ENCODE measurements at regions not wholly inside any gene's neighbourhood (a gene's known extent, or its start where the extent isn't known, plus 50 kb on each side); places are given as distances from the start of the nearest gene placed in this dataset.

DNA sequence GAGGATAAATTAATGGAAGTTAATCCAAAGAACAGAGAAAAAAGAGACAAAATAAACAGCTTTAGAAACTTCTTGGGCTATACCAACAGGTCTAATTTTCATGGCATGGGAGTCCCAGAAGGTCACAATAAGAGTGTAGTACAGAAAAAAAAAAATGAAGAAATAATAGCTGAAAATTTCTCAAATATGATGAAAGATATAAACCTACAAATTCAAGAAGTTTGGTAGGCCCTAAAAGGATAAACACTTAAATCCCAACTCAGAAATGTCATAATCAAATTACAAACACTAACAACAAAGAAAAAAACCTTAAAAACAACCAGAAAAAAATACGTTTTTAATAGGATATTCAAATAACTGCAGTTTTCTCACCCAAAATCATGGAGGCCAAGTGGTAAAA is 229.3 kb upstream of the ZEB2 start:
- H3K27ac ChIP-seq, result no peak overlapping the region
- no peak for TF ChIP-seq POLR2A (IDR thresholded peaks at IDR 0.05)
- TF ChIP-seq, protein P1, sequence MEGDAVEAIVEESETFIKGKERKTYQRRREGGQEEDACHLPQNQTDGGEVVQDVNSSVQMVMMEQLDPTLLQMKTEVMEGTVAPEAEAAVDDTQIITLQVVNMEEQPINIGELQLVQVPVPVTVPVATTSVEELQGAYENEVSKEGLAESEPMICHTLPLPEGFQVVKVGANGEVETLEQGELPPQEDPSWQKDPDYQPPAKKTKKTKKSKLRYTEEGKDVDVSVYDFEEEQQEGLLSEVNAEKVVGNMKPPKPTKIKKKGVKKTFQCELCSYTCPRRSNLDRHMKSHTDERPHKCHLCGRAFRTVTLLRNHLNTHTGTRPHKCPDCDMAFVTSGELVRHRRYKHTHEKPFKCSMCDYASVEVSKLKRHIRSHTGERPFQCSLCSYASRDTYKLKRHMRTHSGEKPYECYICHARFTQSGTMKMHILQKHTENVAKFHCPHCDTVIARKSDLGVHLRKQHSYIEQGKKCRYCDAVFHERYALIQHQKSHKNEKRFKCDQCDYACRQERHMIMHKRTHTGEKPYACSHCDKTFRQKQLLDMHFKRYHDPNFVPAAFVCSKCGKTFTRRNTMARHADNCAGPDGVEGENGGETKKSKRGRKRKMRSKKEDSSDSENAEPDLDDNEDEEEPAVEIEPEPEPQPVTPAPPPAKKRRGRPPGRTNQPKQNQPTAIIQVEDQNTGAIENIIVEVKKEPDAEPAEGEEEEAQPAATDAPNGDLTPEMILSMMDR (IDR thresholded peaks at IDR 0.05), result no peak
- no peaks in the 10 kb centered on the region for H3K9me3 ChIP-seq
- no peak overlapping the region for H3K4me3 ChIP-seq
- H3K36me3 ChIP-seq (ENCODE audit: low read depth, missing control alignments), result no peaks in the 10 kb centered on the region
- H3K4me1 ChIP-seq, result no peaks in the 10 kb centered on the region
- no peak for DNase-seq
- WGBS, 2 donors, result 89 to 91% methylated on average over 1 of the region's 1 CpG
- intact Hi-C loops (cut with DNase I; ENCODE audit: low total_unique reads), result no loop called here
- H3K27me3 ChIP-seq, result no peaks in the 10 kb centered on the region

DNA sequence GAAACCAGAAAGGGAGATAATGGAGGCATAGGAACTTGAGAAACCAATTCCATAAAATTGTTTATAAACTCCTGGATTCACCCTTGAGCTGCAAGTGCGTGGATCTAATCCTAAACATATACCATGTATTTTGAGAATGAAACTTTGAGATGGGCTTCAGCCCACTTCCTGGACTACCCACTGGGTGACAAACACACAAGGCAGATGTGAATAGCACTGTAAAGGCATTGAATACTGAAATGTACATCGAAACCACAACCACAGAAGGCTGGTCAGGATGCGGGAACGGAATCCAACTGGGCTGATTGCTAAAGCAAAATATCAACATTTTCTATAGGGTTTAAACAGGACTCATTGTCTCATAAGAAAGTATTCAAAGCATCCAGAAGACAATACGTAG is 228.5 kb upstream of the ZEB2 start:
- H3K27ac ChIP-seq, result no peak overlapping the region
- no peak for TF ChIP-seq POLR2A (IDR thresholded peaks at IDR 0.05)
- TF ChIP-seq, protein P1 (IDR thresholded peaks at IDR 0.05), result no peak
- intact Hi-C loops (cut with DNase I; ENCODE audit: low total_unique reads), result no loop called here
- no peaks in the 10 kb centered on the region for H3K4me1 ChIP-seq
- no peaks in the 10 kb centered on the region for H3K36me3 ChIP-seq (ENCODE audit: low read depth, missing control alignments)
- no peak for DNase-seq
- WGBS, 2 donors, result 75 to 77% methylated on average over 5 of the region's 5 CpGs
- no peaks in the 10 kb centered on the region for H3K27me3 ChIP-seq
- H3K4me3 ChIP-seq, result no peak overlapping the region
- H3K9me3 ChIP-seq, result no peaks in the 10 kb centered on the region

DNA sequence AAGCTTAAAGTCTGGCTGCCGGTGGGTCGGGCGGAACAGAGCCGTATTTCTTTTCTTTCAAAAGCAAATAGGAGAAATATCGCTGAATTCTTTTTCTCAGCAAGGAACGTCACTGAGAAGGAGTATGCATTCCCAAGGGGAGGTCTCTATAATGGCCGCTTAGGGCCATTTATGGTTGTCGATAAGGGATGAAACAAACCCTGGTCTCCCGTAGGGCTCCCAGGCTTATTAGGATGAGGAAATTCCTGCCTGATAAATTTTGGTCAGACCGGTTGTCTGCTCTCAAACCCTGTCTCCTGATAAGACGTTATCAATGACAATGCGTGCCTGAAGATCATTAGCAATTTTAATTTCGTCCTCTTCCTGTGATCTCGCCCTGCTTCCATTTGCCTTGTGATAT is 227.7 kb upstream of the ZEB2 start:
- Histone ChIP-seq H3K4me3 (no peak overlapping the region), H3K36me3 (ENCODE audit: low read depth, missing control alignments) (no peaks in the 10 kb centered on the region), H3K27me3 (no peaks in the 10 kb centered on the region), H3K27ac (no peak overlapping the region), H3K4me1 (no peaks in the 10 kb centered on the region), H3K9me3 (no peaks in the 10 kb centered on the region)
- intact Hi-C loops (cut with DNase I; ENCODE audit: low total_unique reads), result no loop called here
- TF ChIP-seq, protein P1 (IDR thresholded peaks at IDR 0.05), result no peak
- no peak for TF ChIP-seq POLR2A (IDR thresholded peaks at IDR 0.05)
- no peak for DNase-seq
- 84 to 88% methylated on average over 14 of the region's 14 CpGs for WGBS, 2 donors

DNA sequence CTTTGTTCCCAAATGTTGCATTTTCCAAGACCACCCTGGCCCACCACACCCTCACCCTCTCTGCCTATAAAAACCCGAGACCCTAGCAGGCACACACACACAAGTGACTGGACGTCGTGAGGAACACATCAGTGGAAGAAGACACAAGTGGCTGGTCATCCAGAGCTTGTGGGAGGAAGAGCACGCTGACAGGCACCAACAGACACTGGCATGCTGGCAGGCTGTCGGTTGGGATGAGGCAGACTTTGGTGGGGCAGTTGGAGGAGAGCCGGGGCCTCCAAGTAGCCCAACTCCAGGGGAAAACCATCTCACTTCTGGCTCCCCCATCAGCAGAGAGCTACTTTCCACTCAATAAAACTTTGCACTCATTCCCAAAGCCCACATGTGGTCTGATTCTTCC is 225.5 kb upstream of the ZEB2 start:
- DNase-seq, result no peak
- Histone ChIP-seq H3K4me3 (no peak overlapping the region), H3K36me3 (ENCODE audit: low read depth, missing control alignments) (no peaks in the 10 kb centered on the region), H3K4me1 (no peaks in the 10 kb centered on the region), H3K27me3 (no peaks in the 10 kb centered on the region), H3K9me3 (no peaks in the 10 kb centered on the region), H3K27ac (no peak overlapping the region)
- 91 to 92% methylated on average over 6 of the region's 6 CpGs for WGBS, 2 donors
- no peak for TF ChIP-seq POLR2A (IDR thresholded peaks at IDR 0.05)
- TF ChIP-seq, protein P1 (IDR thresholded peaks at IDR 0.05), result no peak
- intact Hi-C loops (cut with DNase I; ENCODE audit: low total_unique reads), result no loop called here

DNA sequence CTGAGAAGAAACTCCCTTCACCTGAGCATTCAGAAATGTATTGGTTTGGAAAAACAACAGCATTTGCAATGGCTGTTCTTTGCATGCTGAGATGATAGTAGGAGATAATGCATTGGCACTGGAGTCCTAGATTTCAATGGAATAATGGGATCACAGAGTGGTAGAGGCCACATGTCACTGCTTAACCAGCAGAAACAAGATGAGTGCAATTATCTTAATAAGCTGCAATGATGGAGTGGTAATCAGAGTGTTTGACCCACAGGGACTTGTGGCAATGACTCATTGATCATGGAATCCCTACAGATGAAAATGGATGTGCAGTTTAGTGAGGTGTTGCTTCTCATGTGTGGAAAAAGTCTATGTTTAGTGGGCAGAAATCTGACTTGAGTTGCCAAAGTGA is 218.8 kb upstream of the ZEB2 start:
- TF ChIP-seq, protein P1 (IDR thresholded peaks at IDR 0.05), result no peak
- TF ChIP-seq POLR2A (IDR thresholded peaks at IDR 0.05), result no peak
- no peaks in the 10 kb centered on the region for H3K36me3 ChIP-seq (ENCODE audit: low read depth, missing control alignments)
- H3K4me1 ChIP-seq, result no peaks in the 10 kb centered on the region
- no peak overlapping the region for H3K4me3 ChIP-seq
- intact Hi-C loops (cut with DNase I; ENCODE audit: low total_unique reads), result no loop called here
- H3K9me3 ChIP-seq, result no peaks in the 10 kb centered on the region
- no peak for DNase-seq
- no peaks in the 10 kb centered on the region for H3K27me3 ChIP-seq
- H3K27ac ChIP-seq, result no peak overlapping the region

Measured in testis (tissue), 2 donors.